Body of pancreas (tissue), 4 donors: ENCODE measurements at regions not wholly inside any gene's neighbourhood (a gene's known extent, or its start where the extent isn't known, plus 50 kb on each side); places are given as distances from the start of the nearest gene placed in this dataset.

Experiments used
- ATAC-seq: fragments of 150-250 bp; one replicate; pipeline ENCODE4 v1.9.1; 2016
- DNase-seq, 4 donors: peaks; one replicate each; pipeline ENCODE4 v3.0.0-alpha.2; 2019
- H3K27ac ChIP-seq, 4 donors: fragments of 200-600 bp; sonication (generic); 1 replicate in 3 of 4; 2 replicates in 1 of 4; pipeline versions ENCODE4 v1.5.1 to v1.6.1; 2016 to 2019; ENCODE audit warnings: mild to moderate bottlenecking in 1 of 4, mixed read lengths in 1 of 4, moderate library complexity in 1 of 4
- H3K27me3 ChIP-seq, 2 donors: fragments of 200-600 bp; sonication (generic); one replicate each; pipeline ENCODE4 v1.6.0; 2016; ENCODE audit warnings: mild to moderate bottlenecking in 1 of 2
- H3K36me3 ChIP-seq, 2 donors: fragments of 200-600 bp; sonication (generic); replicated peaks in 1 of 2; 2 replicates each; pipeline ENCODE4 v1.5.1; 2016; ENCODE audit warnings: low read depth in 2 of 2; ENCODE audit not compliant: insufficient read depth in 1 of 2
- H3K4me1 ChIP-seq: fragments of 200-600 bp; sonication (generic); one replicate; pipeline ENCODE4 v1.6.0; 2016
- H3K4me3 ChIP-seq, 2 donors: fragments of 200-600 bp; sonication (generic); 1 replicate in 1 of 2; 2 replicates in 1 of 2; pipeline ENCODE4 v1.5.1; 2016 to 2019
- H3K9me3 ChIP-seq, 3 donors: fragments of 200-600 bp; sonication (generic); 1 replicate in 2 of 3; 2 replicates in 1 of 3; pipeline ENCODE4 v1.5.1; 2016
- POLR2A ChIP-seq, 3 donors: fragments of 450-650 bp; IDR thresholded peaks; one replicate each; pipeline ENCODE4 v1.6.1; 2016; ENCODE audit warnings: antibody characterized with exemption in 3 of 3, mild to moderate bottlenecking in 2 of 3
- WGBS, 2 donors: methylation state at CpG; one replicate each; pipeline ENCODE4 v1.1.5; 2017; 5-methylcytosine and 5-hydroxymethylcytosine counted together
- intact Hi-C: fragments of 100-400 bp; cut with DNase I; formaldehyde crosslinking; loops from one replicate; pipeline ENCODE4 v1.15.1; 2023
- TF ChIP-seq, protein P1 (sequence below), 7 experiments: fragments of 450-650 bp in 4 of 7; fragments of 200-600 bp in 3 of 7; sonication (generic) in 3 of 7; IDR thresholded peaks; one replicate each; pipeline ENCODE4 v1.5.1; 2016 to 2019; ENCODE audit warnings: antibody characterized with exemption in 7 of 7

DNA sequence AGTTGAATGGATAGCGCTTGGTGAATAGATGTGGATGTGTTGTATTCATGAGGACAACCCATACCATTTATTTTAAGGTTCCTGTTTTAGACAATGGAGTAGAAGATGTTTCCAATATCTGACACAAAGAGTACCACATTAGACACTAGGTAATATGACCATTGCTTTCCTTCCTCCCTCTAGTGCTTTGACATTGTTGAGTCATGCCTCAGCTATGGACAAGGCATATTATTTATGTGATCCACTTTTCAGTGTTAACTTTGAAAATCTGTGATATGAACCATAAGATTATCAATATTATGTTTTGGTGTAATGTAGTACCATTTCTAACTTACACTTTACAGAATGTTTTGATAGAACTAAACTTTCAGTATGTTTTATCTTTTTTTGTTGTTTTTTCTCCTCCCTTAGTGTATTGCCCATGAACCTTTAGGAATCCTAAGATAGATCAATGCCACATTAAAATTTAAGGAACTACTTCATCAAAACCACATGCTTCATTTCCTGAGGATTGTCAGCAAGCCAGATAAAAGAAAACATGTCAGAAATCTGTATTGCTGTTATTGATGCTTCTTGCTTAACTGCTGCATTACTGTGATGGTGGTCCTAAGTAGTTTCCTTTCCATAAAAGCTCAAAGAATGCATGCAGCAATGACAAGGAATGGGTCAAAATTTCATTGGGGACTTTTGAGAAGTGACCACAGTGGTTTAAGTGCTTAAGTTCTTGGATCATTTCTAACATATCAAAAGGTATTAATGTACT lies 105.0 kb downstream of the PCDH7 start:
- intact Hi-C loops, result no loop called here
- no peaks in the 10 kb centered on the region for H3K4me1 ChIP-seq
- DNase-seq, result no peak
- no peak overlapping the region for H3K27ac ChIP-seq
- H3K4me3 ChIP-seq, result no peak overlapping the region
- ATAC-seq, result no peak
- TF ChIP-seq POLR2A (IDR thresholded peaks at IDR 0.05), result no peak
- TF ChIP-seq, protein P1, sequence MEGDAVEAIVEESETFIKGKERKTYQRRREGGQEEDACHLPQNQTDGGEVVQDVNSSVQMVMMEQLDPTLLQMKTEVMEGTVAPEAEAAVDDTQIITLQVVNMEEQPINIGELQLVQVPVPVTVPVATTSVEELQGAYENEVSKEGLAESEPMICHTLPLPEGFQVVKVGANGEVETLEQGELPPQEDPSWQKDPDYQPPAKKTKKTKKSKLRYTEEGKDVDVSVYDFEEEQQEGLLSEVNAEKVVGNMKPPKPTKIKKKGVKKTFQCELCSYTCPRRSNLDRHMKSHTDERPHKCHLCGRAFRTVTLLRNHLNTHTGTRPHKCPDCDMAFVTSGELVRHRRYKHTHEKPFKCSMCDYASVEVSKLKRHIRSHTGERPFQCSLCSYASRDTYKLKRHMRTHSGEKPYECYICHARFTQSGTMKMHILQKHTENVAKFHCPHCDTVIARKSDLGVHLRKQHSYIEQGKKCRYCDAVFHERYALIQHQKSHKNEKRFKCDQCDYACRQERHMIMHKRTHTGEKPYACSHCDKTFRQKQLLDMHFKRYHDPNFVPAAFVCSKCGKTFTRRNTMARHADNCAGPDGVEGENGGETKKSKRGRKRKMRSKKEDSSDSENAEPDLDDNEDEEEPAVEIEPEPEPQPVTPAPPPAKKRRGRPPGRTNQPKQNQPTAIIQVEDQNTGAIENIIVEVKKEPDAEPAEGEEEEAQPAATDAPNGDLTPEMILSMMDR (IDR thresholded peaks at IDR 0.05), result no peak
- no peaks in the 10 kb centered on the region for H3K36me3 ChIP-seq
- WGBS, 2 donors, result 76 to 85% methylated on average over 1 of the region's 1 CpG
- no peaks in the 10 kb centered on the region for H3K27me3 ChIP-seq
- H3K9me3 ChIP-seq, result no peaks in the 10 kb centered on the region

DNA sequence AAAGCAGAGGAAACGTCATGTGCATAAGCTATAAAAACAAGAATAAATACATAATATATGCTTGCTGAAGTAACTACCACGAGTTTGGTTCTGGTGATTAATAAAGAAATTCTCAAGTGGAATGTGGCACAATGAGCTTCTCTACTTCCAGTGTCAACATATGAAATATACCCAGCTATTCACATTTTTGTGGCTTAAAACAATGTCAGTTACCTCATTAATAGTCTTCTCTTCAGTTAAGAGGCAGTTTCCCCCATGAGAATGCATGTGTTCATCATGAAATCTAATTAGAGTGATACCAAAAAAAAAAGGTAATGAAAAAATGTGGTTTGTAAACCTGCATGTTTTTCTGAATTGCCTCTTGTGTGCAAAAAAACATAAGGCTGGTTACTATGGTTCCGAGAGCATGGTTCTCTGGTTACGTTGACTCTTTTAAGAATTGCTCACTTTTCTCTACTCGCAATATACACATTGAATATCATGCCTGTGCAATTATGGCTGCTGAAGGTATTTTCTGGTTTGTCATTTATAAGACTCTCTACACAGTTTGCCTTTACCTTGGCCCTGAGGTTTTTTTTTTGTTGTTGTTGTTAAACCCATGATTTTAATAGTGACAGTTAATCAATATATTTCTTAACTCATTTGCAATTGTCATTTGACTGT lies 108.2 kb downstream of the PCDH7 start:
- no peak overlapping the region for H3K27ac ChIP-seq
- no peaks in the 10 kb centered on the region for H3K36me3 ChIP-seq
- DNase-seq, result no peak
- no peaks in the 10 kb centered on the region for H3K27me3 ChIP-seq
- ATAC-seq, result no peak
- no peaks in the 10 kb centered on the region for H3K4me1 ChIP-seq
- intact Hi-C loops, result no loop called here
- no peaks in the 10 kb centered on the region for H3K9me3 ChIP-seq
- WGBS, 2 donors, result 34 to 46% methylated on average over 5 of the region's 5 CpGs
- no peak overlapping the region for H3K4me3 ChIP-seq
- TF ChIP-seq POLR2A (IDR thresholded peaks at IDR 0.05), result no peak
- TF ChIP-seq, protein P1 (IDR thresholded peaks at IDR 0.05), result no peak

DNA sequence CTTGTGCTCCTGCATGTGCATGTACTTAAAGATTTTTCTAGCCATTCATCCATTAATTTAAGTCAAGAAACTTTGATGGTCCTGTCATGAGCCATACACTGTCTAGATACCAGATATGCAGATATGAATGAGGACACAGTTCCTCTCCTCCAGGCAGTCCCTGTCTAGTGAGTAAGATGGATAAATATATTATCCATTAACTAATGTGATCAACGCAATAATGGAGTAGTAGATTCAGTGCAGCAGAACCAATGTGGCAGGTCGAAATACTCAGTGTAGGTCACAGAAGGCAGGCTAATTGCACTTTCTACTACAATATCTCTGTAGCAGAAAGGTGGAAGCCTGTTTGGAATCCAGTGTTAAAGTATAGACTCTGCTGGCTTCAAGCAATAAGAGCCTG lies 112.5 kb downstream of the PCDH7 start:
- H3K27ac ChIP-seq, result no peak overlapping the region
- intact Hi-C loops, result no loop called here
- TF ChIP-seq, protein P1 (IDR thresholded peaks at IDR 0.05), result no peak
- no peak for TF ChIP-seq POLR2A (IDR thresholded peaks at IDR 0.05)
- no peaks in the 10 kb centered on the region for H3K4me1 ChIP-seq
- ATAC-seq, result no peak
- H3K9me3 ChIP-seq, result no peaks in the 10 kb centered on the region
- 19 to 45% methylated on average over 2 of the region's 2 CpGs for WGBS, 2 donors
- H3K4me3 ChIP-seq, result no peak overlapping the region
- no peaks in the 10 kb centered on the region for H3K27me3 ChIP-seq
- no peaks in the 10 kb centered on the region for H3K36me3 ChIP-seq
- no peak for DNase-seq

DNA sequence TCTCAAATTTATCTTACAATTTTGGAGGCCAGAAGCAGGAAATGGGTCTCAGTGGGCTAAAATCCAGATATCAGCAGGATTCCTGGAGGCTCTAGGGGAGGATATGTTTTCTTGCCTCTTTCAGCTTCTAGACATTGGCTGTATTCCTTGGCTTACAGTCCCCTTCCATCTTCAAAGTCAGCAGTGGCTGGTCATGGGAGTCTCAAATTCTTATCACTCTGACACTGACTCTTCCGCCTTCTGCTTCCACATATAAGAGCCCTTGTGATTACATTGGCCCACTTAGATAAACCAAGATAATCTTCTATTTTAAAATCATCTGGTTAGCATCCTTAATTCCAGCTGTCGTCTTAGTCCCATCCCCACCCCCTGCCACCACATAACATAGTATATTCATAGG lies 113.0 kb downstream of the PCDH7 start:
- TF ChIP-seq POLR2A (IDR thresholded peaks at IDR 0.05), result no peak
- TF ChIP-seq, protein P1 (IDR thresholded peaks at IDR 0.05), result no peak
- ATAC-seq, result no peak
- H3K36me3 ChIP-seq, result no peaks in the 10 kb centered on the region

More for the DNA sequence above, 113.0 kb downstream of the PCDH7 start:
- no peaks in the 10 kb centered on the region for H3K4me1 ChIP-seq
- WGBS, 2 donors, result 53 to 54% methylated on average over 2 of the region's 2 CpGs
- no peak overlapping the region for H3K4me3 ChIP-seq
- no peaks in the 10 kb centered on the region for H3K9me3 ChIP-seq
- DNase-seq, result no peak
- no peaks in the 10 kb centered on the region for H3K27me3 ChIP-seq
- intact Hi-C loops, result no loop called here
- no peak overlapping the region for H3K27ac ChIP-seq
